ENCODE measurements at regions not wholly inside any gene's neighbourhood (a gene's known extent, or its start where the extent isn't known, plus 50 kb on each side); places are given as distances from the start of the nearest gene placed in this dataset.

DNA sequence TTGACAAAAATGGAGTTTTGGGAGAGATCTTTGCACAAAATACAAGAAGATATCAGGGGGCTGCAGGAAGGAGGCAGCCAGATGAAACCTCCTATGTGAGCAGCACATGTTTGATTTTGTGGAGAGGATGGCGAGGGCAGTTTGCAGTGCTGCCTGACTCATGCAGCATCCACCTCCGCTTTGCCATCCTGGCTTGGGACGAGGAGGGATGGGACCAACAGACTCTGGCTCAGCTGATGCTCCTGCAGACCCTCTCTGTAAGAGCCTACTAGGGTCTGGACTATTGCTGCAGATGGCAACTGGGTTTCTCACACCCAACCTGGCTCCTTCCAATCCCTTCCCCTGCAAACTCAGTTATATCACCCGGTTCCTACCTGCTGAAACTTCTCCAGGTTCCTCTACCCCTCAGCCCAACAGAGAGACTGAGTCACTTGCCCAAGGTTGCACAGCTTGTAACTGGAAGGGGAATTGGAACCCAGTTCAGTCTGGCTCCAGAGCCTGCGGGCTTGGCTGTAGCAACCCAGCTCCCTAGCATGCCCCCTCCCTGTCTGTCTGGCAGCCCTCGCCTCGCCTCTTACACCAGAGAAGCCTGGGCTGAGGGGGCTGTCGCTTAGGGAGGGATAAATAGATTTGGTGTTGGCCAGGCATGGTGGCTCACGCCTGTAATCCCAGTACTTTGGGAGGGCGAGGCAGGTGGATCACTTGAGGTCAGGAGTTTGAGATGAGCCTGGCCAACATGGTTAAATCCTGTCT, 205.8 kb downstream of the PTPRU start:
- TF ChIP-seq, protein P1, sequence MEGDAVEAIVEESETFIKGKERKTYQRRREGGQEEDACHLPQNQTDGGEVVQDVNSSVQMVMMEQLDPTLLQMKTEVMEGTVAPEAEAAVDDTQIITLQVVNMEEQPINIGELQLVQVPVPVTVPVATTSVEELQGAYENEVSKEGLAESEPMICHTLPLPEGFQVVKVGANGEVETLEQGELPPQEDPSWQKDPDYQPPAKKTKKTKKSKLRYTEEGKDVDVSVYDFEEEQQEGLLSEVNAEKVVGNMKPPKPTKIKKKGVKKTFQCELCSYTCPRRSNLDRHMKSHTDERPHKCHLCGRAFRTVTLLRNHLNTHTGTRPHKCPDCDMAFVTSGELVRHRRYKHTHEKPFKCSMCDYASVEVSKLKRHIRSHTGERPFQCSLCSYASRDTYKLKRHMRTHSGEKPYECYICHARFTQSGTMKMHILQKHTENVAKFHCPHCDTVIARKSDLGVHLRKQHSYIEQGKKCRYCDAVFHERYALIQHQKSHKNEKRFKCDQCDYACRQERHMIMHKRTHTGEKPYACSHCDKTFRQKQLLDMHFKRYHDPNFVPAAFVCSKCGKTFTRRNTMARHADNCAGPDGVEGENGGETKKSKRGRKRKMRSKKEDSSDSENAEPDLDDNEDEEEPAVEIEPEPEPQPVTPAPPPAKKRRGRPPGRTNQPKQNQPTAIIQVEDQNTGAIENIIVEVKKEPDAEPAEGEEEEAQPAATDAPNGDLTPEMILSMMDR (IDR thresholded peaks at IDR 0.05; ENCODE audit: low read depth, low read length, missing control alignments) = no peak
- in situ Hi-C loops (cut with HindIII; ENCODE audit: low sequenced_read_pairs) = no loop called here

GRCh38 chr1:29439615-29440014, 203.3 kb downstream of the PTPRU start:
- TF ChIP-seq, protein P1 (IDR thresholded peaks at IDR 0.05; ENCODE audit: low read depth, low read length, missing control alignments) = no peak
- in situ Hi-C loops (cut with HindIII; ENCODE audit: low sequenced_read_pairs) = no loop called here
- no peak for DNase-seq (ENCODE audit: low read depth)
- no peak overlapping the region for H3K4me3 ChIP-seq (ENCODE audit: low read depth, low read length)

More for the DNA sequence above, 205.8 kb downstream of the PTPRU start:
- DNase-seq (ENCODE audit: low read depth) = no peak
- H3K4me3 ChIP-seq (ENCODE audit: low read depth, low read length) = no peak overlapping the region

GRCh38 chr1:29438991-29439390, 202.7 kb downstream of the PTPRU start:
- in situ Hi-C loops (cut with HindIII; ENCODE audit: low sequenced_read_pairs) = no loop called here
- TF ChIP-seq, protein P1 (IDR thresholded peaks at IDR 0.05; ENCODE audit: low read depth, low read length, missing control alignments) = no peak
- DNase-seq (ENCODE audit: low read depth) = no peak
- H3K4me3 ChIP-seq (ENCODE audit: low read depth, low read length) = no peak overlapping the region

DNA sequence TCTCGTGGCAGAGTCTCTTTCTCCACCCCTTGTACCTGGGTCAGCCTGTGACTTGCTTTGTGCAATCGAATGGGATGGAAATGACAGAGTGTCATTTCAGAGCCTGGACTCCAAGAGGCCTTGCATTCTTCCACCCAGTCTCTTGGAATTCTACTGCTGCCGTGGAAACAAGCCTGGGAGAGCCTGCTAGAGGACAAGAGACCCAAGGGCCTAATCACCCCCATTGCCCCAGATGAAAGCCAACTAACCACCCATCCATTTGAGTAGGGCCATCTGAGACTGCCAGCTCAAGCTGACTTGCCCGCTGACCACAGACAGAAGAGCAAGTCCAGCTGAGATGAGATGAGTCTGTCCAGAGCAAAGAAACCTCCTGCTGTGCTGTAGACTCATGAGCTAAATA, 201.6 kb downstream of the PTPRU start:
- in situ Hi-C loops (cut with HindIII; ENCODE audit: low sequenced_read_pairs) = no loop called here
- H3K4me3 ChIP-seq (ENCODE audit: low read depth, low read length) = no peak overlapping the region
- no peak for DNase-seq (ENCODE audit: low read depth)
- TF ChIP-seq, protein P1 (IDR thresholded peaks at IDR 0.05; ENCODE audit: low read depth, low read length, missing control alignments) = no peak

DNA sequence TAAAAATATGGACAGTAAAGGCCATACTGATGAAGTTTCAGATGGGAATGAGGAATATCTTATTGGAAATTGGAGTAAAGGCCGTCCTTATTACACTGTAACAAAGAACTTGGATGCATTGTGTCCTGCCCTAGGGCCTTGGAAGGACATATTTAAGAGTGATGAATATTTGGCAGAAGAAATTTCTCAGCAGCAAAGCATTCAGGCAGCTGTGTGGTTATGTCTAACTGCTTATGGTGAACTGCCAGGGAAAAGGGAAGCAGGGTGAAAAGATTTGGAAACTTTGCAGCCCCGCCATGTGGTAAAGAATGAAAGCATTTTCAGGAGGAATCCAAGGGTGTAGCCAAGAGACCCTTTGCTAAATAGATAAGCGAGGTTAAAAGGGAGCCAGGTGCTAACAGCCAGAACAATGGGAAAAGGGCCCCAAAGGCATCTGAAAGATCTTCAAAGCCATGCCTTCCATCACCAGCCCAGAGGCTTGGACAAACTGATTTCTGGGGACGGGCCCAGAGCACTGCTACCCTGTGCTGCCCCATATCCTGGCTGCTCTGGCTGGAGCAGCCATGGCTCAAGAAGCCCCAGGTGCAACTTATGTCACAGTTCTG, 200.0 kb downstream of the PTPRU start:
- TF ChIP-seq, protein P1 (IDR thresholded peaks at IDR 0.05; ENCODE audit: low read depth, low read length, missing control alignments) = no peak
- no peak overlapping the region for H3K4me3 ChIP-seq (ENCODE audit: low read depth, low read length)
- DNase-seq (ENCODE audit: low read depth) = no peak
- in situ Hi-C loops (cut with HindIII; ENCODE audit: low sequenced_read_pairs) = no loop called here

- no peak for DNase-seq (ENCODE audit: low read depth)
- H3K4me3 ChIP-seq (ENCODE audit: low read depth, low read length) = no peak overlapping the region
- TF ChIP-seq, protein P1 (IDR thresholded peaks at IDR 0.05; ENCODE audit: low read depth, low read length, missing control alignments) = no peak
- in situ Hi-C loops (cut with HindIII; ENCODE audit: low sequenced_read_pairs) = no loop called here
Measured at GRCh38 chr1:29433830-29434229, 197.5 kb downstream of the PTPRU start.
